Stimulated activated CD8-positive, alpha-beta memory T cell treated with anti-CD3 and anti-CD28 coated beads, Interleukin-4, amount 100 ng/mL, for 4 hours (primary cell): ENCODE measurements at regions not wholly inside any gene's neighbourhood (a gene's known extent, or its start where the extent isn't known, plus 50 kb on each side); places are given as distances from the start of the nearest gene placed in this dataset.
"Not testable (repeated sequence)": the region's sequence is repeated elsewhere in the genome, so short reads cannot be mapped to it uniquely, and the experiment has no call there.

Experiments used
- DNase-seq, 2 donors: peaks; one replicate each; pipeline ENCODE4 v3.0.0-alpha.2; 2020; ENCODE audit warnings: low read depth in 2 of 2, low spot score in 1 of 2

GRCh38 chr5:164185000-164185399, 679.6 kb downstream of the MAT2B start:
- no peak for DNase-seq

GRCh38 chr5:164186550-164186949, 681.1 kb downstream of the MAT2B start:
- DNase-seq = no peak

- no peak for DNase-seq
These were observed 682.4 kb downstream of the MAT2B start for GRCh38 chr5:164187785-164188184.

GRCh38 chr5:164188733-164189148, 683.3 kb downstream of the MAT2B start:
- no peak for DNase-seq

GRCh38 chr5:164191240-164191639, 685.8 kb downstream of the MAT2B start:
- DNase-seq = no peak

GRCh38 chr5:164202338-164202737, 696.9 kb downstream of the MAT2B start:
- no peak for DNase-seq

GRCh38 chr5:164203581-164204225, 698.3 kb downstream of the MAT2B start:
- DNase-seq = no peak

- DNase-seq = no peak
These were observed 699.0 kb downstream of the MAT2B start for GRCh38 chr5:164204338-164204946.

GRCh38 chr5:164206196-164206595, 700.8 kb downstream of the MAT2B start:
- DNase-seq = no peak

GRCh38 chr5:164207646-164208045, 702.2 kb downstream of the MAT2B start:
- DNase-seq = no peak

GRCh38 chr5:164210491-164210890, 705.1 kb downstream of the MAT2B start:
- DNase-seq = no peak

GRCh38 chr5:164214698-164215097, 709.3 kb downstream of the MAT2B start:
- no peak for DNase-seq

- no peak for DNase-seq
These were observed 712.0 kb downstream of the MAT2B start for GRCh38 chr5:164217464-164217863.

- DNase-seq = no peak
These were observed 715.1 kb downstream of the MAT2B start for GRCh38 chr5:164220522-164220921.

GRCh38 chr5:164224236-164224635, 718.8 kb downstream of the MAT2B start:
- DNase-seq = no peak

GRCh38 chr5:164224772-164225171, 719.4 kb downstream of the MAT2B start:
- DNase-seq = no peak

GRCh38 chr5:164230341-164230740, 724.9 kb downstream of the MAT2B start:
- no peak for DNase-seq

- no peak for DNase-seq
These were observed 728.4 kb downstream of the MAT2B start for GRCh38 chr5:164233791-164234190.

- no peak for DNase-seq
These were observed 728.9 kb downstream of the MAT2B start for GRCh38 chr5:164234321-164234720.

GRCh38 chr5:164235300-164235891, 730.0 kb downstream of the MAT2B start:
- DNase-seq = no peak

- DNase-seq = no peak
These were observed 732.1 kb downstream of the MAT2B start for GRCh38 chr5:164237486-164237885.

- not testable (repeated sequence) for DNase-seq
These were observed 746.4 kb downstream of the MAT2B start for GRCh38 chr5:164251781-164252180.

- no peak for DNase-seq
These were observed 748.3 kb downstream of the MAT2B start for GRCh38 chr5:164253764-164254163.
